ENCODE measurements at regions not wholly inside any gene's neighbourhood (a gene's known extent, or its start where the extent isn't known, plus 50 kb on each side); places are given as distances from the start of the nearest gene placed in this dataset.
A peak's percentile ranks its signal among the peaks of the same experiment; 100 is the strongest.
"Not testable (repeated sequence)": the region's sequence is repeated elsewhere in the genome, so short reads cannot be mapped to it uniquely, and the experiment has no call there.

DNA sequence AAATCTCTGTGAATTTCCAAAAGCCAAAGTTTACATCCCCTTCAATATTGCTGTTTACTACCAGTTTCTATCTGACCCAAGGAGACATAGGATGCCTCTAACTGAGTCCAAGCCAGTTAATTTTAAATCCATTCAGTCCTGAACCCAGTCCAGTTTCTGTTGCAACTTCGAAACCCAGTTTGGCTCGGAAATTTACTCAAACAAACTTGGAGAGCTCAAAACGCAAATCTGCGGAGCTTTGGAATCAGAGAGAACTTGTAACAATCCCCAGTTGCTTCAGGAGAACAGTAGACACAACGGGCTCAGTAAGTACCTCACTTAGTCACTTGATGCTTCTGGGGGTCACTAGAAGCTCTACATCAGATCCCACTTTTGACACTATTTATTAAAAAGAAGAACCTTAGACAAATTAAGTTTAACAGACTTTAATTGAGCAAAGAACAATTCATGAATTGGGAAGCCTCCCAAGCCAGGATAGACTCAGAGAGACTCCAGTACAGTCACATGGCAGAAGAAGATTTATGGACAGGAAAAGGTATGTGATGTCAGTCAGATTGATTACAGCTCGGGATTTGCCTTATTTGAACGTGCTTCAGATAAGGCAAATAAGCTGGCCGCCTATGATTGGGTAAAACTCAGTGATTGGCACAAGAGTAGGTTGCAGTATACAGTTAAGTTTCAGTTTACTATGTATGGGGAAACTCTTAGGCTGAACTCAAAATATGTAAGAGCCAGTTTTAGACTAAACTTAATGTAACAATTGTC is 118.0 kb downstream of the RFPL4B start:
- DNase-seq: no peak

DNA sequence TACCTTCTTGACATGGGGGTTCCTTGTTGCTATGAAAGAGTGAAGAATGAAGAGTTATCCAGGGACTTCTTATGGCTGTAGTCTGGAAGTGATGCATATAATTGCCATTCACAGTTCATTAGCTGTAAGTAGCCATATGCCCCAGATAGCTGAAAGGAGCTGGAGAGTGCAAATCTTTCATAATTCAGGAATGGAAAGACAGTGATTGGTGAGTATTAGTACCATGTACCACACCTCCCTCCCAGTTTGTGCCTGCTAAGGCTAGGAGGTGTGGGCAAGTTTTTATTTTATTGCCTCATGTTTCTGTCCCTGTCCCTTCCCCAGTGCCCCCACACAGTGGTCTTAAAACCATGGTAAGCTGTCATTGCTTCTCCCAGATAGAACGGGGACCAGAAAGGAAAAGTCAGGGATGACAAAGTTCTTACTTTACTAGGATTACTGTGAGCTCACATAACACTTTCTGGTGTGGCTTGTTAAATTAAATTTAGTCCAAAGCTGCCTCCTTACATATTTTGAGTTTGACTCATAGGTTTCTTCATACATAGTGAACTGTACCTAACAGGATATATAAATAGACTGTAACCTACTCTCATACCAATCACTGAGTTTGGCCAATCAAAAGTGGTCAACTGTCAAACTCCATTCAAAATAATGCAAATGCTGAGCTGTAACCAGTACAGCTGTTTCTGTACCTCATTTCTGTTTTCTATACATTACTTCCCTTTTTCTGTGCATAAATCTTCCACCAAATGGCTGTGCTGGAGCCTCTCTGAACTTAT is 119.4 kb downstream of the RFPL4B start:
- DNase-seq: no peak

DNA sequence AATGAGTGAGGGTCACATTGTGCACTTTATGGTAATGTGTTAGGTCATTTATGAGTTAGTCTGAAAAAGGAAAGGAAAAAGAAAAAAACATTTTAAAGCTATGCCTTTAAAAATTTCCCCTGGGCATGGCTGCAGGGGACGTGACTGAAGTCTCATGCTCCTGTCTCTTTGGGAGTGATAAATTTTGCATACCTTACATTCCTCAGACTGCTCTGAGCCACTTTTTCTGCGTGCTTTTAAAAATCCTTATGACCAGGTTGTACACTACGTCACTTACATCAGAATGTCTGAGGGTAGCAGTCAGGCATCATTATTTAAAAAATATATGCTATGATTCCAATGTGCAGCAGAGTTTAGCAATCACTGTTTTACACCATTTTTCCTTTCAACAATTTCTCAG is 121.2 kb downstream of the RFPL4B start:
- no peak for DNase-seq

DNA sequence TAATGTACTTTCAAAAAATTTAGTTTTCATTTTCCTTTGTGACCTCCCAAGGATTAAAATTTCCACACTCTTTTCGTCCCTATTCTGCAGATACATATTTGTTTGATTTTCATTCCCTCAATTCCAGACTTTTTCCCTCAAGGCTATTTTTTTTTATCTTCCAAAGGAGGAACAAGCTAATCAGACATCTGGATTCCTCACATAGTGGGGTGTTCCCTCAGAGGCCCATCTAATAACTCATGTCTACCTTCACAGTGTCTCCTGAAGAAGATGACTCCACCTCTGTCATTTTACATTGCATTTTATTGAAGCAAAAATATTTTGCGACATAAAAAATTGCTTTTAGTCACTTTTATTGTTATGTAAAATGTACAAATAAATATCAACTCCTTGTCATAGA is 122.2 kb downstream of the RFPL4B start:
- DNase-seq: no peak

DNA sequence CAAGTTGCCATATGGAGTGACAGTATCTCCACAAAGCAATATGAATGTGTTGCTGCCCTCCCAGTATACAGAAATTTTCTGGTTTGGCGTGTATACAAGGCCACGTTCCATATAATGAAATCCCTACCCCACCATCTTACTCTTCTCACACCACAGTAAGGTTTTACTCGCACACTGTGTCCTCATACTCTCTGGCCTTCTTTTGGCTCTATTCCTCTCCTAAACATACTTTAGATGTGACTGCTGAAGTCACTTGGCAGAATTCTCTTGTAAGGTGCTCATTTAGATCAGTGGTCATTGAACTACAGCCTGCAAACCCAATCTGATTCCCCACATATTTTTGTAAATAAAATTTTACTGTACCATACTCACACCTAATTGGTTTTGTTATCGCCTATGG is 123.2 kb downstream of the RFPL4B start:
- DNase-seq: no peak

DNA sequence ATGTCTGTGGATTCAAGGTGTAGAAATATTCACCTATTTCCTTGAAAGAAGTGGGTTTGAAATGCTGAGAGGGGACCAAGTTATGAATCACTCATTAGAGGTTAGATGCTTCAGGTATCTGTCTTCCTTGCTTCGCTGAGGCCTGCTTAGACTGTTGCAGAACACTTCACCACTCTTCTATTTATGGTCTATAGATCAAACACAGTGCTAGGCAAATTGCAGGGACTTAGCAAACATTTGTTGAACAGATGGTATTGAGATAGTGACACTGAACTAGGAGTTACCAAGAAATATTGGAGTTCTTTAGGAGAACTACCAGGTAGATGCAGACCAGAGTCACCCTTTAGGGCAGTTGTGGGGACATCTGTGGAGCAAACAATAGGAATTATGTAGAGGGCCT is 123.8 kb downstream of the RFPL4B start:
- DNase-seq: no peak

DNA sequence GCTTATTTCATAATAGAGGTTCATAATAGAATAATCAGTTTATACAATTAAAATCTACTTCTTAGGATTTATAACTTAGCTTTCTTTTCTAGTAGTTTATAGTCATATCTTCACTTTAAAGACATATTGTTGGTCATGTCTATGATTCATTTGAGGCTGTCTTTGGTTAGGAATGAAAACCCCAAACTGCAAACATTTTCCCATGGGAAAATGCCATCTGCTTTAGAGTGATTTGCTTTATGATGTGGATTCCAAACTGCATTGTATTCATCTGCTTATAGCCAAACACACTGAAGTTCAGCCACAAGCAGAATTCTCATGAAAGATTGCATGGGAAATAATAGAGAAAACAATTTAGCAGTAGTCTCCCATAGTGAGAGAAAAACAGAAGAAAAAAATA is 128.0 kb downstream of the RFPL4B start:
- no peak for DNase-seq

DNA sequence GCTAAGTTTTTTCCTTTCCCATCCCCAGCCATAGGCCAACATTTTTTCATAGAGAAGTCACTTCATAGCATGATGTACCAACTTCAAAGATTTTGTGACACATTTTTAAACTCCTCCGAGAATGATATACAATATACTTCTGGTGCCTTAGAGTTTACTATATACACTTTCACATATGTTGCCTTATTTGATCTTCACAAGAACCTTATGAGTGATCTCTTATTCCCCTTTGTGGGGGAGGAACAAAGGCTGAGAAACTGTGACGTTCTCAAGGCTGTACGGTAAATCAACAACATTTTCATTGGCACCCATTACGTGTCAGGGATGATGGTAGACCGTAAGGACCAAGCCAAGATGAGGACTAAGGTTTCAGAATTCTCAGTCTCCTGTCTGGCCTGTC is 130.0 kb downstream of the RFPL4B start:
- DNase-seq: no peak

DNA sequence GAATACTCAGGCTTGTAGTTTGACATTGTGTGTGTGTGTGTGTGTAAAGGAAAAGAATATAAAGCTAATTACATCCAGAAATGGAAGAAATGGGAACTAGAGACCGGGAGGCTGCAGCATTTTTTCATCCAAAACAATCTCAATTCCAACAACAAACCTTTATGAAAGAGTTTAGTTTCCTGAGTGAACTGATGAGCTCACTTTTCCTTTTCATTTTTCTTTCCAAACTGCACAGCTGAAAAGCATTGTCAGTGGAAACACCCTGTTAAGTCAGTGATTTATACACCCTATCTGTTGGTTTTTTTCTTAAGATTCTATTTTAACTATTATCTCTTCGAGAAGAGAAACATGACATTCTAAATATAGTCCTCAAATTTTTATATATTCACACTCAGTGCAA is 130.9 kb downstream of the RFPL4B start:
- DNase-seq: no peak

DNA sequence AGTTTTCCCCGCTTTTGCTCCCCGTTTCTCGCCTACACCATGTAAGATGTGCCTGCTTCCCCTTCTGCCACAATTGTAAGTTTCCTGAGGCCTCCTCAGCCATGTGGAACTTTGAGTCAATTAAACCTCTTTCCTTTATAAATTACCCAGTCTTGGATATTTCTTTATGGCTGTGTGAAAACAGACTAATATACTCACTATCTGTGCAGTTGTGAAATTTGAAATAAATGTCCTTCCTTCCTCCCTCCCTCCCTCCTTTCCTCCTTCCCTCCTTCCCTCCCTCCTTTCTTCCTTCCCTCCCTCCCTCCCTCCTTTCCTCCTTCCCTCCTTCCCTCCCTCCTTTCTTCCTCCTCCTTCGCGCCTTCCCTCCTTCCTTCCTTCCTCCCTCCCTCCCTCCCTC is 132.8 kb downstream of the RFPL4B start:
- DNase-seq: not testable (repeated sequence)

DNA sequence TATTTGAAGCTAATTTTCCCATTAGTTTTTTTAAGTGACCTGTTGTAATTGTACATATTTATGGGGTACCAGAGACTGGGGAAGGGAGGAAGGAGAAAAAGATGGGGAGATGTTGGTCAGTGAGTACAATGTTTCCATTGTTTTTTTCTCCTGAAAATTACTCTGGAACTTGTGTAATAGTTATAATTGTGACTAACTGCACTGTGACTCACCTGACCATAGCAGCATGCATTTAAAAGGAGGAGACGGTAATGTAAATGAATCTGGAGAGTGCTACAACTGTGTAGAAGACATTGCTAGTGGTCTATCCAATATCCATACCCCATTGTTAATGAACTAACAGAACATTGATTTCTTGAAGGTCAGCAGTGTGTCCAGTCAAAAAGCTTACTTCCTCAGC is 133.4 kb downstream of the RFPL4B start:
- DNase-seq: no peak

DNA sequence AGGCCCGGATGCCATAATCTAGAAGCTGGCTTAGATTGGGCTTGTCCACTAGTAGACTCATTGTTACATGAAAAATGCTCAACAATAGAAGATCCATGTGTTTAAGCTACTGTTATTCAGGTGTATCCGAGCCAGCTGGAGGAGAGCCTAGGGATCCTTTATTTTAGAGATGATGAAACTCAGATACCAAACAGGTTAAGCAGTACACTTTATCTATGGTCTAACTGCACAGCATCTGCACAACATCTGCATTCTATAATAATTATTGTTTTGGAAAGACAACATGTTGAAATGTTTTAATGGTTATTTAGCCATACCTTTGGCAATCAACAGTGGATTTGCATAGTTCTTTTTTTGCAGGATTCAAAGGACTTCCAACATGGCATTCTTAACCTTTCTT is 134.1 kb downstream of the RFPL4B start:
- DNase-seq: no peak

DNA sequence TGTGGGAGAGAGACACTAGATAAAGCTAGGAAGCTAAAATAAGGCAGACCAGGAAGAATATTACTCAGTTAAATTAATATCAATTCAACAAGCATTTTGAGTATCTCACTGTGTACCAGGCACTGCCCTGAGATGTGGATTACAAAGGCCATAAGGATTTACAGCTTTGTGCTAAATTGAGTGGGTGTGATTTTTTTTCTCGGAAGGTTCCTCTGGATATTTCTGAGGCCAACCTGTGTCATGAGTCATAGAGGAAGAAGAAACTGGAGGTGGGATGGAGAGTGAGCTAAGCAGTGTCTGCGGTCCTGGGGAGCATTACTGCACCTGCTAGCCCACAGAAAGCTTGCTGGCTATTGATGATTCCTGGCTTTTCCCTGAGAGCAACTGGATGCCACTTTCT is 135.2 kb downstream of the RFPL4B start:
- no peak for DNase-seq

DNA sequence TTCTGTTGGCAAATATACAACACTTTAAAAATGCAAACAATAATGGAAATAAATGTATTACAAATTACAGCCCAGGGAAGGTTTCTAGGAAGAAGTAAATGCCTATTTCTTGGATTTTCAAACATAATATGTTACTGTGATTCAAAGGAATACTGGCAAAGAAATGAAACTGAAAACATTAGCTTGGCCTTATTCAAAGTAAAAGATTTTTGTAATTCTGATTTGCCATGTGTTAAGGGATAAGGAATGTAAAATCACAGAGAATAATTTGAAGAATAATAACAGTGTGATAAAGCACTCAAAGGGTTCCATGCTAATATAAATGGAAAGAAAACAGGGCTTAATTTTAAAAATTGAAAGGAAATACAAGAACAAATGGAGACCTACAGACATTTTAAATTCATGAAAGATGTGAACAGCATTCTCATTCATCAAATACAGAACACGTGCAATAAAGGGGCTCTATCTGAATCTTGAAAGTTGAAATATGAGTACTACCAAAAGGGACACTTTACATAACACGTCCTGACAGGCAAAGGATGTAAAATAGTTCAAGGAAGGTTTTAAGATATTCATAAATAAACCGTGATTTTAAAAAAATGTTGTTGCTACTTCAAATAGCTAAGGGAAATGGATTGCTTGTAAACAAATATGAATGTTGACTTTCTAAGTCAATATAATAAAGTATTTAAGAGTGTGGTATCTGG is 138.1 kb downstream of the RFPL4B start:
- DNase-seq: no peak

DNA sequence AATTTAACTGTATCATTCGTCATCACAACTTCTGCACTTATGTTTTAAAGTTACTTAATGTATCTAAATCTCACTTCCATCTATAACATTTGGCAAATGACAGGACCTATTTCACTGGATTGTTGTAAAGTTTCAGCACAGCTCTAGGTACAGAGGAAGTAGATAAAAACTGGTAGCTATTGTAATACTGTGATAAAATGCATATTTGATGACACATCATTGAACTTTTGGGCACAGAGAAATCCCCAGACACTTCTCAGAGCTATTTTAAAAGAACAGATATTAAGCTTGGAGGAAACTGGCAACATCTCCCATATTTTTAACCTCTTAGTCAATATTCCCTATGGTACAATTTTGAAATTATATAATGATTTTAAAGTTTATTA is 138.7 kb downstream of the RFPL4B start:
- no peak for DNase-seq

DNA sequence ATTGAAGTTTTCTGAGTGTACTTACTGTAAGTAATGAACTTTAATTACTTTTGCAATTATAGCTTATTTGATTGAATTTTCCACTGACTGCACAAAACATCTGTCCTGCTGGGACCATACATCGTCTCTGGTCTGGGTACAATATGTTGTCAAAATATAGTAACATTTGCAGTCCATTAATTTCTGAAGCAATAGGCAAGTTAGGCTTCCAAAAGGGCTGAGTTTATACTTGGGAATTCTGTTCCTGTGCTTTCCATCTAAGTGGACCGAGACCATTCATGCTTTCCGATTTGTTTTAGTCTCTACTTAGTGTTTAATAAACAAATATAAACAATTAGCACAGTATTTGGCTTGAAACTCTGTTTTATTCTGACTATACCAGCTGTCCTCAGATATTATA is 139.3 kb downstream of the RFPL4B start:
- DNase-seq: no peak

DNA sequence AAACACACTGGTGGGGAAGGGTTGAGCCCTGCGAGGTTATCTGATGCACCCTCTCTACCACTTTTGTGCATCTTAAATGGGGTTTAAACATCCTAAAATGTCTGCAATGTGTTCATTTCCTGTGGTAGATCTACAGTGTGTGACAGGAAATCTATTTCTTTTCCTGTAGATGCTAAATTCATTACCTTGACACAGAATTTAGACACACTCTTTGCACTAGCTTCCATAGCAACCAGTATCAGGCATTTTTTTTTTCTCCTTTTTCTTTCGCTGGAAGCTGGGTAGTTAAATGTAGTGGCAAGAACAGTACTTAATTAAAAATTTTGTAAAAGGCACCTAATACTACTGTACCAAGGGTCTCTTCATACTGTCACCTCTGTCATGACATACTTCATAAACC is 141.1 kb downstream of the RFPL4B start:
- DNase-seq: no peak

DNA sequence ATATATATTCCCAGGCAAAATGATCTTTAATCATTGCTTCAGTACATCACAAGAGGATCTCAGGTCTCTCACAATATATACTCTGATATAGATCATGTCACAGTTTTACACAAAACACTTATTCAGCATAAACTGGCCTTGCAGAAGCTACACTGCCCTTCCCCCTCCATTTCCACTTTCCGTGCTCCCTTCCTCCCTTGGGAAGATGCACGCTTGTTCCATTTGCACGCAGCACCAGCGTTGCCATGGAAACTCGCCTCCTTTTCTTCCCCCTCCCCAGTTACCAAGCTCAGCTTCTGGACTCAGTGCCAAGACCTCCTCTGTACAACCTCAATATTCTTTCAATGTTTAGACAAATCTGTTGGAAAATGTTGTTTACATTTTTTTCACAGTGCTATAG is 154.6 kb downstream of the RFPL4B start:
- DNase-seq: peak; percentile 81

DNA sequence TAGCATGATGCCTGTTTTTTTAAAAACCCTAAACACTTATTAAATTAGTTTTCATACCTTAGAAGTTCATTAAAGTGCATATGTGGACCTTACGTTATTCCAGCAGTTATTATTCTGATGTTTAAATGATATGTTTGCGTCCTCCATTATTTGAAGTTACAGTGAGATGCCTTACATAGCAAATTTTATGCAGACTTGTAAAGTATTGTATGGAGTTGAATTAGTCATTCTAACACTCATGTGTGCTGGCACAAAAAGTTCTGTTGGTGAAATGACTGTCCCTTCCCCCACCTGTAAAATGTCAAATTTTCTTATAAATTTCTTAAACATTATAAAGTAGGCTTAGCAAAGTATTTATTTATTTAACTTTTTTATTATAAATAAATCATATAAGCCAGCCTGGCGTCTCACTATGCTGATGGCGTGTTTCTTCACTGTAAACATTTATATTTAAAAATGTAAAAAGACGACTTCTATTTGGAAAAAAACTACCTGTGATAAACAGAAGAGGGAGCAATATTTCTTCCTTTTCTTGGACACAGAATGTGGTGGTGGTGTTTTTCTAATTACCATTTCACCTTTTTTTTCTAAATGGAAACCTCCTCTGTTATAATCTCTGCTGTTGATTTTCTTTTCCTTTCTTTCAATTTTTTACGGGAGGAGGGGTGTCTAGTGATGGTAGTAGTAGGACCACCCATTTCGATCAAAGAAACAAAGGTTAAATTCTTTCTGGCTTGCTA is 155.4 kb downstream of the RFPL4B start:
- no peak for DNase-seq

DNA sequence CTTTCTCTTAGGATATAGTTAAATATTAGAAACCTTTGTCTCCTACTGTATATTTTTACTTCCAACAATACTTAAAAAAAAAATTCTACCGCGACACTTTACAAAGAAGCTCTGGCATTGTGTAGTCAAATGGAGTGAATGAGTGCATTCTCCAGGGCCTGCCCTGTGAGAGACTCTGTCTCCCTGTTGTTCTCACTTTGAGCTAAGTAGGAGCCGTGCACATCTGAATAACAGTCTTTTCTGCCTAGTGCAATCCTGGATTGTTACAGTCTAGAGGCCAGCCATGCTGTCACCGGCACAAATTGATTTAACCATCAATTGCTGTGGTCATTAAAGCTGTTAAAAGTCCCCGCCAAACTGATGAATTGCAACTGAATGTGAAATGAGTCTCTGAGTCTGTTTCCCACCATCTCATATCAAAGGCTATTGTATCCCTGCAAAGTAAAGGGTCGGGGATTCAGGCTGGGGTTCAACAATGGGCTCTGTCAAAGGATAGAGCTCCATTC is 156.0 kb downstream of the RFPL4B start:
- DNase-seq: no peak

DNA sequence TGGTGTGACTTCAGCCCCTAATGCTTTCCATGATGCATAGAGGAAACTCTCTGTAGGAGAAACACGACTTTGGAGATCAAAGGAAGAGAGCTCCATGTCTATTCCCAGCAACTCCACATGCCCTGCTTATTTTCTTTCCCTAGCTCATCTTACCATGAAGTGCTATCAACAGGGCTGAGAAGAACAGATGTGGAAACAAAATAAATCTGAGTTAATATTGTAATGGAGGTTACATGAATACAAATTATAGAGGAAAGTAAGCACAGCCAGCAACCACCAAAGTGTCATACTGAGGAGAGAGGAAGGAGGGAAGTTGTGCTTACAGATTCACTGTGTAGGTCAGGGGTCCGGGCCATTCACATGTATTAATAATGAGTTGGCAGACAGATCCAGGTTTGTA is 157.5 kb downstream of the RFPL4B start:
- no peak for DNase-seq

DNA sequence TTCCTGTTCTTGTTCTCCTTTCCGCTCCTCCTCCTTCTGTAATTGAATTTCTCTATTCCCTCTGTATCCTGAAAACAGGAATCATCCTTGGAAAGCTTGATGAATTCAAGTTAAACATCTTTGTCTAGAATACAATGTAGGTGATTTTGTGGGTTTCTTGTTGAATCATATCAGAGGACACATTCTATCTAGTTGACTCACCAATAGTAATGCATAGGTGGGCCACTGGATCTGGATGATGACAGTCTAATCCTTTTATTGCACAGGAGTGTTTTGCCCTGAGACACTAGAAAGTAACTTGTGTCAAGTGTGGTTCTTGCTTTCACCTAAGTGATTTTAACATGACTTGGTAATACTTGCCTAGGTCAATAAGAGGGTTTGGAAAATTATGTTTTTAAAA is 164.3 kb downstream of the RFPL4B start:
- no peak for DNase-seq

DNA sequence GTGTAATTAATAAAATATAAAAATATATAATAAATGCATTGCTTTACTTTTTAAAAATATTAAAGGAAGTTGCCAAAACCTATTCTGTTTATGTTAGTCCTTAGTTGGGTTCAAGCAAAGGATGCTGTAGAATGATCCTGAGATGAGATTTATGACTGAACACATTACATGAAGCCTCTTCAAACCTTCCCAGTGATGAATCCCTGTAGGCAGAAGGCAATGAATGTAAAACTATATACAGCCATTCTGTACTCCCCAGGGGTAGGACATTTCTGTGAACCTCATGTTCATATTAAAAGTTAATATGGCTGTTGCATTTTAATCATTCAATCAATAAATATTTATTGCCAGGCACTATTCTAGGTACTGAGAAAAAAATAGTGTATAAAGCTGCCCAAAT is 166.0 kb downstream of the RFPL4B start:
- no peak for DNase-seq
